ENCODE measurements at regions not wholly inside any gene's neighbourhood (a gene's known extent, or its start where the extent isn't known, plus 50 kb on each side); places are given as distances from the start of the nearest gene placed in this dataset.

DNA sequence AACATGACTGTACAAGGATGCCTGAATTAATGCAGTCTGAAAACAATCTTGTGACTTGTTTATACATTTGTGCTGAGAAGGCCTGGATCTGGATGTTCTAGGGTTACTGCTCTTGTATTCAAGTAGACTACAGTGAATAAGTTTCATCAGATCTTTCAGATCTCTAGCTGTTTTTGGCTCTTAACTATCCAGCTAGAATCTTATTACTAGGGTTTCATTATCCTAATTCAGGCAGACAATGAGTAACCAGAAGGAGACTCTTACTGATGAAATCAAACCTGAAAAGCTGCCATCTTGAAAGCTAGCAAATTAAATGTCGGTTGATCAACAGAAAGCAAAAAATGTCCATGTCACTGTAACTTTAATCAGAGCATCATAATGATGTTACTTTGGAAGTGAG is 112.5 kb upstream of the KCNK2 start:
- TF ChIP-seq POLR2AphosphoS5 (IDR thresholded peaks at IDR 0.05) = no peak
- TF ChIP-seq, protein P1, sequence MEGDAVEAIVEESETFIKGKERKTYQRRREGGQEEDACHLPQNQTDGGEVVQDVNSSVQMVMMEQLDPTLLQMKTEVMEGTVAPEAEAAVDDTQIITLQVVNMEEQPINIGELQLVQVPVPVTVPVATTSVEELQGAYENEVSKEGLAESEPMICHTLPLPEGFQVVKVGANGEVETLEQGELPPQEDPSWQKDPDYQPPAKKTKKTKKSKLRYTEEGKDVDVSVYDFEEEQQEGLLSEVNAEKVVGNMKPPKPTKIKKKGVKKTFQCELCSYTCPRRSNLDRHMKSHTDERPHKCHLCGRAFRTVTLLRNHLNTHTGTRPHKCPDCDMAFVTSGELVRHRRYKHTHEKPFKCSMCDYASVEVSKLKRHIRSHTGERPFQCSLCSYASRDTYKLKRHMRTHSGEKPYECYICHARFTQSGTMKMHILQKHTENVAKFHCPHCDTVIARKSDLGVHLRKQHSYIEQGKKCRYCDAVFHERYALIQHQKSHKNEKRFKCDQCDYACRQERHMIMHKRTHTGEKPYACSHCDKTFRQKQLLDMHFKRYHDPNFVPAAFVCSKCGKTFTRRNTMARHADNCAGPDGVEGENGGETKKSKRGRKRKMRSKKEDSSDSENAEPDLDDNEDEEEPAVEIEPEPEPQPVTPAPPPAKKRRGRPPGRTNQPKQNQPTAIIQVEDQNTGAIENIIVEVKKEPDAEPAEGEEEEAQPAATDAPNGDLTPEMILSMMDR (IDR thresholded peaks at IDR 0.05) = no peak
- no peak for TF ChIP-seq POLR2A (IDR thresholded peaks at IDR 0.05)
- H3K4me1 ChIP-seq = no peaks in the 10 kb centered on the region
- no peaks in the 10 kb centered on the region for H3K9me3 ChIP-seq
- no peak overlapping the region for H3K27ac ChIP-seq
- no peaks in the 10 kb centered on the region for H3K27me3 ChIP-seq
- no peak for DNase-seq (ENCODE audit: low spot score in 2 of 2)
- no peak overlapping the region for H3K4me3 ChIP-seq
- no peaks in the 10 kb centered on the region for H3K36me3 ChIP-seq
- intact Hi-C loops (cut with DNase I; ENCODE audit: low total_unique reads) = no loop called here

DNA sequence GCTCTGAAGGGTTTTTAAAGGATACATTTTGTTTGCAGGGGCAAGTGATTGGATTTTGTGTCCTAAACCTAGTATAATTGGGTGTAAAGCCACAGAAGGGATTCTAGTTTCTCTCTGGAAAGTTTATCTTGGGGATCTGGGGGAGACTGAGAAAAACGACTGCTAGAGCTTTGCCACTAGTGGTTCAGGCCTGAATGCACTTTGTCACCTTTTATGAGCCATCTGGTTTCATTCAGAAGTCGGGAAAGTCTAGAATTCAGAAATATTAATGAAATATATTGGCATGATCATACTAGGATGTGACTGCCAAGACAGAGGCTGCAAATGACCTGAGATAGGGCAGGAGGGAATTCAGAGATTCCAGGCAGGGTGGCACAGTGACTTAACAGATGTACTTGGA is 111.5 kb upstream of the KCNK2 start:
- no peaks in the 10 kb centered on the region for H3K36me3 ChIP-seq
- intact Hi-C loops (cut with DNase I; ENCODE audit: low total_unique reads) = no loop called here
- DNase-seq (ENCODE audit: low spot score in 2 of 2) = no peak
- no peaks in the 10 kb centered on the region for H3K9me3 ChIP-seq
- TF ChIP-seq POLR2AphosphoS5 (IDR thresholded peaks at IDR 0.05) (no peak), POLR2A (IDR thresholded peaks at IDR 0.05) (no peak)
- TF ChIP-seq, protein P1 (IDR thresholded peaks at IDR 0.05) = no peak
- H3K27me3 ChIP-seq = no peaks in the 10 kb centered on the region
- no peaks in the 10 kb centered on the region for H3K4me1 ChIP-seq
- H3K27ac ChIP-seq = no peak overlapping the region
- no peak overlapping the region for H3K4me3 ChIP-seq

DNA sequence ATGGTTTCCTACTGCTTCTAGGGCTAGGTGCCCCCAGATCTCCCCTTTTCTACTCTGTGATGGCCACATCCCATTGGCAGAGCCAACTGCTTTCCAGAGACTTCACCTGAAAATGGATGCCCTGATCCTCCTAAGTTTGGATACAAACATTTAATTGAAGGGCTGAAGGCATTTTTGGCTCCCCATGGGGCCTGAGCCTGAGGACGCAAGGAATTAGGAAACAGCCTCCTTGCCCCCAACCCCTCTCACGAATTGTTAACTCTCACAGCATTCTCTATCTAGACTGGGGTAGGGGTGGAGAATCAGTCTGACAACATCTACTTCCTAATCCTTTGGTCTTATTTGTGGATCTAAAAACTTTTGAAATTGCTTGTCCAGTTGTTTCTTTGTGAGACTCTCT is 108.5 kb upstream of the KCNK2 start:
- Histone ChIP-seq H3K27ac (no peak overlapping the region), H3K27me3 (no peaks in the 10 kb centered on the region), H3K9me3 (no peaks in the 10 kb centered on the region), H3K36me3 (no peaks in the 10 kb centered on the region), H3K4me1 (no peaks in the 10 kb centered on the region), H3K4me3 (no peak overlapping the region)
- no peak for TF ChIP-seq POLR2AphosphoS5 (IDR thresholded peaks at IDR 0.05)
- intact Hi-C loops (cut with DNase I; ENCODE audit: low total_unique reads) = no loop called here
- no peak for DNase-seq (ENCODE audit: low spot score in 2 of 2)

DNA sequence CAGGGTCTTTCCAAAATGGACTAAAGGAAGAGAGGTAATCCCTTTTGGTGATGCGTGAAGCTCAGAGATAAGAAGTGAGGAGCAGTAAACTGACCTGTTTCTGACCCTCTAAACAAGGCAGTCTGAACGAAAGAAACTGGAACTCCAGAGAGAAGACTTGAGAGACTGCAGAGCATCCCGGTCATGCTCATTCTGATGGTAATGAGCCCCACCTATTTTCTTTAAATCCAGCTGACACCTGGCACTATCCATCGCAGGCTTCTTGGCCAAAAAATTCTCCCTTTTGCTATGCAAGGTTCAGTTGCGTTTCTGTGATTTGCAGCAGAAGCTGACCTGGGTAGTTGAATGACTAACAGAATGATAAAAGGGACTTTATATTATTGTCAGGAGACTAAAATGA is 105.9 kb upstream of the KCNK2 start:
- H3K9me3 ChIP-seq = no peaks in the 10 kb centered on the region
- no peaks in the 10 kb centered on the region for H3K4me1 ChIP-seq
- no peak overlapping the region for H3K4me3 ChIP-seq
- no peaks in the 10 kb centered on the region for H3K36me3 ChIP-seq
- no peak overlapping the region for H3K27ac ChIP-seq
- H3K27me3 ChIP-seq = no peaks in the 10 kb centered on the region
- TF ChIP-seq POLR2A (IDR thresholded peaks at IDR 0.05) = no peak
- no peak for TF ChIP-seq POLR2AphosphoS5 (IDR thresholded peaks at IDR 0.05)
- TF ChIP-seq, protein P1 (IDR thresholded peaks at IDR 0.05) = no peak
- DNase-seq (ENCODE audit: low spot score in 2 of 2) = no peak
- intact Hi-C loops (cut with DNase I; ENCODE audit: low total_unique reads) = no loop called here

DNA sequence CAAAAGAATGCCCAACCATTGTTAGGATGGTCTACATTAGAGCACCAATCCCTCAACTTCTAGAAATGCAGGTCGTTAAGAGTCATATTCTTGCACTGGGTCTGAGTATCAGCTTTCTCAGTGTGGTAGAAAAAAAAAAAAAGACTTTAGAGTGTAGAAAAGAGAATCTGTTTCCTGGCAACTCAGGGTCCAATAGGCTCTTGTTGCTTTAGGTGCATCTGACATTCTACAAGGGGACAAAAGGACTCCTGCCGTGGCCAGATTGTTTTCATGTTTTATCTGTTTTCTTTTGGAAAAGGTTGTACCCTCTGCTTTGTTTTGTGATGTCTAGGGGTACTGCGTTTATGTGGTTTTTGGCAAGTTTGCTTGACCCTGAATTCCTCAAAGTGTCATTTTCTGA is 105.4 kb upstream of the KCNK2 start:
- Histone ChIP-seq H3K4me3 (no peak overlapping the region), H3K27ac (no peak overlapping the region), H3K9me3 (no peaks in the 10 kb centered on the region), H3K36me3 (no peaks in the 10 kb centered on the region), H3K27me3 (no peaks in the 10 kb centered on the region), H3K4me1 (no peaks in the 10 kb centered on the region)
- intact Hi-C loops (cut with DNase I; ENCODE audit: low total_unique reads) = no loop called here
- DNase-seq (ENCODE audit: low spot score in 2 of 2) = no peak
- TF ChIP-seq, protein P1 (IDR thresholded peaks at IDR 0.05) = no peak
- no peak for TF ChIP-seq POLR2A (IDR thresholded peaks at IDR 0.05)
- no peak for TF ChIP-seq POLR2AphosphoS5 (IDR thresholded peaks at IDR 0.05)

DNA sequence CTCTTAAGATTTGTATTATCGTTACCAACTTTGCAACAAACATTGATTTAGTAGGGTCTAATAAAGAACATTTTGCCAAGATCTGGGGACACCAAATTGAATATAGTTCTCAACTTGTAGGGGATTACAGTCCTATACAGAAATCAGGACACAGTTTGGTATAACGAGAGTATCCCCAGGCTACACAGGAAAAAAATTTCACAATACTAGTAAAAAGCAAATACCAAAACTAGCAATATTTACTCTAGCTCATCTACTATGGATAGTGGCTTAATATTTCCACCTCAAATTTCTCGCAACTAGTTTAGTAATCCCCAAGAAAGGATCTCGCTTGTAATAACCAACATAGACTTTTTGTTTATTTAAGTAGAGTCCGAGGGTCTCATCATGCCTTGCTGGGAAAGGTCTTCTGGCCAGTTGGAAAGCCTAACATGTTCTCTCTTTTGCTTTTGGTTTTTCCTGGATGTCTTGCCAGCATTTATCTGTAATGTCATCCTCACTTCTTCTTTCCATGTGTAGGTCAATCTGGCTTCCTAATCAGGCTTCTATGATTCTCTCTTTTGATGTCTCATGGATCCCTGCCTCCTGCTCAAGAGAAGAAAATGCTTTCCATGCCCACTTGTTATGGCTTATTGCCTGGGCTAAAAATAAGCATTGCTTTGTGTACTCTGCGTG is 104.7 kb upstream of the KCNK2 start:
- Histone ChIP-seq H3K9me3 (no peaks in the 10 kb centered on the region), H3K36me3 (no peaks in the 10 kb centered on the region), H3K27me3 (no peaks in the 10 kb centered on the region), H3K27ac (no peak overlapping the region), H3K4me3 (no peak overlapping the region), H3K4me1 (no peaks in the 10 kb centered on the region)
- no peak for DNase-seq (ENCODE audit: low spot score in 2 of 2)
- intact Hi-C loops (cut with DNase I; ENCODE audit: low total_unique reads) = no loop called here
- TF ChIP-seq POLR2AphosphoS5 (IDR thresholded peaks at IDR 0.05) (no peak), POLR2A (IDR thresholded peaks at IDR 0.05) (no peak)
- TF ChIP-seq, protein P1 (IDR thresholded peaks at IDR 0.05) = no peak

Data from breast epithelium (tissue), 4 donors.